Calu3 (cell line): ENCODE measurements at regions not wholly inside any gene's neighbourhood (a gene's known extent, or its start where the extent isn't known, plus 50 kb on each side); places are given as distances from the start of the nearest gene placed in this dataset.
A peak's percentile ranks its signal among the peaks of the same experiment; 100 is the strongest.

Source experiments
- BruUV-seq: library from RNA; stranded (reverse); fragments of 400-500 nt; replicated peaks from 2 replicates; lab custom pipeline; 2021; lab: Mats Ljungman, UMichigan
- CTCF ChIA-PET: fragments of 300-600 bp; sonication (Branson Sonifier 250); formaldehyde crosslinking; loops from one replicate; lab custom pipeline; 2022; ENCODE audit warnings: antibody characterized with exemption; lab: Charles Lee
- DNase-seq: peaks from one replicate; pipeline ENCODE4 v3.0.0; 2022
- H3K27ac Mint-ChIP-seq: one replicate; pipeline ENCODE4 v1.8.0; 2022; ENCODE audit warnings: mixed read lengths; ENCODE audit not compliant: unreplicated experiment
- H3K27me3 Mint-ChIP-seq: one replicate; pipeline ENCODE4 v1.8.0; 2022; ENCODE audit warnings: mixed read lengths; ENCODE audit not compliant: unreplicated experiment
- H3K36me3 Mint-ChIP-seq: one replicate; pipeline ENCODE4 v1.8.0; 2022; ENCODE audit warnings: mild to moderate bottlenecking, moderate library complexity, mixed read lengths; ENCODE audit not compliant: insufficient read depth, unreplicated experiment
- H3K4me1 Mint-ChIP-seq: one replicate; pipeline ENCODE4 v1.8.0; 2022; ENCODE audit warnings: mild to moderate bottlenecking, low read depth, mixed read lengths; ENCODE audit not compliant: unreplicated experiment
- H3K4me3 Mint-ChIP-seq: one replicate; pipeline ENCODE4 v1.8.0; 2022; ENCODE audit warnings: mild to moderate bottlenecking, low read depth, moderate library complexity, mixed read lengths; ENCODE audit not compliant: unreplicated experiment
- H3K9me3 Mint-ChIP-seq: one replicate; pipeline ENCODE4 v1.8.0; 2022; ENCODE audit warnings: low read depth, mixed read lengths; ENCODE audit not compliant: unreplicated experiment
- CTCF ChIP-seq: fragments of 200-600 bp; IDR thresholded peaks from one replicate; pipeline ENCODE4 v1.8.0; 2022; ENCODE audit warnings: antibody characterized with exemption; ENCODE audit not compliant: unreplicated experiment
- intact Hi-C: fragments of 100-400 bp; cut with micrococcal nuclease; formaldehyde crosslinking; loops from one replicate; pipeline ENCODE4 v1.10.0; 2022; ENCODE audit not compliant: unreplicated experiment

DNA sequence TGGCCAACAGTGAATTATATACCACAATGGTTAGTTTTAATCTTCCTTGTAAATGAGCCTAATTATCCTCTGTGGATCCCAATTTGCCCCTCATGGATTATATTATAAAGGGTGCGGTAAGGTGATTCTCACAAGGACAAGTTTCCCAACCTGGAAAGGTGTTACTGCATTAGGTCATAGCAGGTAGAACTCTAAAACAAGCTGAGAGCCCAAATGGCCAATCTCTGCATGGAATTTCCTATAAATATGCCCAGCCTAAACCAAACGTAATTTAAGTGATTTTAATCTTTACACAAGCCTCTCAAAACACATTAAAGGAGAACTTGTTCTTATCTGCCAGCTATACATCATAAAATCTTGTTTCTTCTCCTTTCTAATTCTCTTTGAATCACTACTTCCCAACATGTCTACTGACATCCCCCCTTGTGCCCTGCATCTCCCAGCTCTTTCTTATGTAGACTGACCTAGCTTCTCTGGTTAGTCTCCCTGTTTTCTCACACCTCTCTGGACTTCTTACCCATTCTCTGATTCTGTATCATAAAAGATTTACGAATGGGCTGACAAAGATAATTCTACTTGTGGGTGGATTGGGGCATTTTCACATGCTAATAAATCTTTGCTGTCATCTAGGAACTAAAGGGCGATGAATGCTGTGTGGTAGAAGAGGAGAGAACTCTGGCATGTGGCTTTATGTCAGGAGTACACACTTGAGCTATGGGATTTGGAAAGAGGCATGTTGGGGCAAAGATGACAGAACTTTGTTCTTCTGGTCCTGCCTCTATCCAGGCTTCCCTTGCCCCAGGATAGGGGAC lies 94.3 kb upstream of the PGRMC2 start:
- H3K4me3 Mint-ChIP-seq = no peak overlapping the region
- peaks cover 18% of the 10 kb centered on the region for H3K4me1 Mint-ChIP-seq
- no peaks in the 10 kb centered on the region for H3K36me3 Mint-ChIP-seq
- intact Hi-C loops = no loop called here
- H3K9me3 Mint-ChIP-seq = peaks cover 7% of the 10 kb centered on the region
- no peak for TF ChIP-seq CTCF
- DNase-seq = no peak
- no peaks in the 10 kb centered on the region for H3K27me3 Mint-ChIP-seq
- no TSS peak for BruUV-seq
- CTCF ChIA-PET = interaction anchor here (1.7 kb wide), 1 partner anchor 11 kb away, joined by 3 read pairs; no protein-coding TSS in a partner anchor
- H3K27ac Mint-ChIP-seq = no peak overlapping the region

DNA sequence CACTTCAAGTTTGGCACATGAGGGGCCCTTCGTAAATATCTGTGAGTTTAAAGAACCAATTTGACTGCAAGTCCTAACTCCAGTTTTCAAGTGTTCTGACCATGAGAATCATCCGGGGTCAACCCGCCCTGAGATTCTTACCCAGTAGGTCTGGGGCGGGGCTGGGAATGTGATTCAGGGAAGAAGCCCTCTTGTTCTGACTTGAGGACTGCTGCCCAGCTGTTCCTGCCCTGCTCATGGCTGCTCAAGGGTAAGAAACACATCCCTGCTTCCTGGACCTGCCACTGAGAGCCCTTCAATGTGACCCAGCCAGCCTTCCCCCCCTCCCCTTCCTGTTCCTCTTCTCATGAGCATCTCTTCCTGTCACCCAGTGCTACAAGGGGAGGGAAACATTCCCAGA lies 92.7 kb upstream of the PGRMC2 start:
- no peaks in the 10 kb centered on the region for H3K36me3 Mint-ChIP-seq
- H3K9me3 Mint-ChIP-seq = peaks cover 9% of the 10 kb centered on the region
- no TSS peak for BruUV-seq
- no peak for DNase-seq
- peaks cover 13% of the 10 kb centered on the region for H3K4me1 Mint-ChIP-seq
- no peaks in the 10 kb centered on the region for H3K27me3 Mint-ChIP-seq
- no peak overlapping the region for H3K27ac Mint-ChIP-seq
- CTCF ChIA-PET = interaction anchor here (2.2 kb wide), 1 partner anchor 48 kb away, joined by 11 read pairs; no protein-coding TSS in a partner anchor
- H3K4me3 Mint-ChIP-seq = no peak overlapping the region
- no peak for TF ChIP-seq CTCF
- intact Hi-C loops = no loop called here

DNA sequence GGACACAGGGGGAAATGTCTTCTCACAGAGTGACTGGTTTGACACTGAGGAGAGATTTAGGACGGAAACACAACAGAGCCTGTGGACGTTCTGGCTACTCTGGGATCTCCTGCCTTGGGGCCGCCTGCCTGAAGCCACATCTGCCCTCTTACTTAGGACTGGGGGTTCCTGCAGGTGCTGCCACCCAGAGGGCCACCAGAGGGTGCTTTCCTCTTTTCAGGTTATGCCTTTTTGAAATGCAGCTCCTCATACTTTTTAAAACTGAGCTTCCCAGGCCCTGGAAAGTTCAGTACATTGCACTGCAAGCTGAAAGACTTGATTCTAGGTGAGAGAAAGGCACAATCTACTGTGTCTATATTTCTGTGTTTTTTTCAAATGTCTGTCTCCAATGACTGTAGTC lies 92.2 kb upstream of the PGRMC2 start:
- Mint-ChIP-seq H3K36me3 (no peaks in the 10 kb centered on the region), H3K27me3 (no peaks in the 10 kb centered on the region), H3K4me1 (peaks cover 13% of the 10 kb centered on the region), H3K4me3 (no peak overlapping the region), H3K27ac (no peak overlapping the region), H3K9me3 (peaks cover 9% of the 10 kb centered on the region)
- DNase-seq = peak; percentile 55
- CTCF ChIA-PET = interaction anchor here (1.2 to 2.2 kb wide), 2 partner anchors 26 to 48 kb away, joined by 3 to 11 read pairs; no protein-coding TSS in a partner anchor
- no TSS peak for BruUV-seq
- no peak for TF ChIP-seq CTCF
- intact Hi-C loops = no loop called here

GRCh38 chr4:128378668-128379067 lies 91.1 kb upstream of the PGRMC2 start:
- no peak for DNase-seq
- BruUV-seq = no TSS peak
- Mint-ChIP-seq H3K27me3 (no peaks in the 10 kb centered on the region), H3K27ac (no peak overlapping the region), H3K9me3 (peaks cover 9% of the 10 kb centered on the region), H3K4me1 (peaks cover 13% of the 10 kb centered on the region), H3K36me3 (no peaks in the 10 kb centered on the region), H3K4me3 (no peak overlapping the region)
- no peak for TF ChIP-seq CTCF
- intact Hi-C loops = no loop called here
- CTCF ChIA-PET = interaction anchor here (1.2 to 2.2 kb wide), 2 partner anchors 25 to 49 kb away, joined by 3 to 11 read pairs; no protein-coding TSS in a partner anchor
